CD4-positive, alpha-beta T cell treated with Interleukin-6 for 4 hours (primary cell): ENCODE measurements at regions not wholly inside any gene's neighbourhood (a gene's known extent, or its start where the extent isn't known, plus 50 kb on each side); places are given as distances from the start of the nearest gene placed in this dataset.
"Not testable (repeated sequence)": the region's sequence is repeated elsewhere in the genome, so short reads cannot be mapped to it uniquely, and the experiment has no call there.

Source experiments
- DNase-seq: peaks from one replicate; pipeline ENCODE4 v3.0.0-alpha.2; 2020; ENCODE audit warnings: mixed read lengths

DNA sequence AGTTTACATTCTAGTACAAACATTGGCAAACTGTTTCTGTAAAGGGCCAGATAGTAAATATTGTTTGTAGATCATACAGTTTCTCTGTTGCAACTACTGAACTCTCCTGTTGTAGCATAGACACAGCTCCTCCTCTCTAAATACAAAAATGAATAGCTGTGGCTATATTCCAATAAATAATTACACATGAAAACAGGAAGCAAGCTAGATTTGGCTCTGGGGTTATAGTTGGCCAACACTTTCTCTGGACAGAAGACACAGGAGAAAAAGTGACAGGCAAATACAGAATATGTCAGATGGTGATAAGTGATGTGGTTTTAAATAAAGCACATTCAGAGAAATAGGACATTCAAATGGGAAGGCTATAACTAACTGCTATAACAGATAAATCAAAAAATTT is 957.0 kb downstream of the LTN1 start:
- DNase-seq = not testable (repeated sequence)

DNA sequence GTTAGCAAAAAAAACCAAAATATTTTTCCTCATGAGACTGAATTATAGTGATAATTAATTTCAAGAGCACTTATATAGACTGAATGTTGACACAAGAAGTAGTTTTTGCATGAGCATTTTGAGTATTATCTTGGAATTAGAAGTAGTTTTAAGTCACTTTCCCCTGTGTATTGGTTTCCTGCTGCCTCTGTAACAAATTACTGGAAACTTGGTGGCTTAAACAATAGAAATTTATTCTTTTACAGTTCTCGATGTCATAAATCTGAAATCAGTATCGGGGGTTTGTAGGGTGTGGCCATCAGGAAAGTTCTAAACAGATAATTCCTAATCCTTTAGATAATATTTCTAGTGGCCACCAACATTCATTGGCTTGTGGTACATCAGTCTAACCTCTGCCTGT is 957.8 kb downstream of the LTN1 start:
- DNase-seq = not testable (repeated sequence)

DNA sequence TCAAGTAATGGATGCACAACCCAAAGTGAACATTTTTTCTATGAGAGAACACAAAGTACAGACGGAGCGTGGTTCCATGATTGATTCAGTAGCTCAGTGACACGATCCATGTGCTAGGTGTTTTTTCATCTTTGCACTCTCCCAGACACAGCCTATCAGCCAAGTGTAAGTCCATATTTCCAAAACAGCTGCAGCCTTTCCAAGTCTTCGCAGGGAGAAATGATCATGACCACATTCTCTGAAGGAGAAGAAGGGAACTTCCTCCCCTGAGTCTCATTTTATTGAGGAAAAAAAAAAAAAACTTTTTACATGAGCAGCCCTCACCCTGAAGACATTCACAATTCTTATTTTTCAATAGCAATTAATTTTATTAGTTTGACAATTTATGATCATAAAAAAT is 958.3 kb downstream of the LTN1 start:
- not testable (repeated sequence) for DNase-seq

DNA sequence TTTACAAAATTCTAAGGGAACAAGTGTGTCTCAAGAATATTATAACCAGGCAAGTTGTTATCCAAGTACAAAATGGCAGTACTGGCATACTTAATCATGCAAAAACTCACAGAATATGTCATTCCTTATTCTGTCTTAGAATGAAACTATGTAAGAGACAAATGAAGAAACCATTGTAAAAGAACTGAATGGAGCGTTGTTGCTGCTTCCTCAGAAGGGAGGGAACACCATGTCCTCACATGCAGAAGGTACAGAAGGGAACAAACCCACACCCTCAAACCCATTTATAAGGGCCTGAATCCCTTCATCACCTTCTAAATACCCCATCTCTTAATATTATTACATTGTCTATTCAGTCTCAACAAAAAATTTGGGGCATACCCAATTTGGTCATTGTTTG is 960.0 kb downstream of the LTN1 start:
- DNase-seq = not testable (repeated sequence)

DNA sequence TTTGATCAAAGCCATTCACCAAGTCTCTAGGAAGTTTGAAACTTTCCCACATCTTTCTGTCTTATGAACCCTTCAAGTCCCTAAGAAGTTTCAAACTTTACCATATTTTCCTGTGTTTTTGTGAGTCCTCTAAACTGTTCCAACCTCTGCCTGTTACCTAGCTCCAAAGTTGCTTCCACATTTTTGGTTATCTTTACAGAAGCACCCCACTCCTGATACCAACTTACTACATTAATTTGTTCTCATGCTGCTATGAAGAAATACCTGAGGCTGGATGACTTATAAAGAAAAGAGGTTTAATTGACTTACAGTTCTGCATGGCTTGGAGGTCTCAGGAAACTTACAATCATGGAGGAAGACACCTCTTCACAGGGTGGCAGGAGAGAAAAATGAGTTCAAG is 961.6 kb downstream of the LTN1 start:
- DNase-seq = not testable (repeated sequence)

DNA sequence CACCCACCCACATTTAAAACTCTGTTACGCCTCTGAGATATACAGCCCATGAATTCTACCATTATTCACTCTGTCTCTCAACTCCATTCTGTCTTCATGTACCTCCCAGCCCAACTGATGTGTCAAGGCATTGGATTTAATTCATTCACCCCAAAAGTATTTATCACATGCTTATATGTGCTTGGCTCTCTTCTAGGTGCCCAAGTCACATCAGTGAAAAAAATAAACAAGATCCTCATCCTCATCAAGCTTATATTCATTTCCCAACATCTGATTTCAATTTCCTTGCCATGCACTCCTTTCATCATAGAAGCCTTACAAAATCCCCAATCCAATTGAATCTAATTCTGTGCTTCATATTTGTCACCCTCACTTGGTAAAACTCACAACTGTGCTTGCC is 967.6 kb downstream of the LTN1 start:
- no peak for DNase-seq

DNA sequence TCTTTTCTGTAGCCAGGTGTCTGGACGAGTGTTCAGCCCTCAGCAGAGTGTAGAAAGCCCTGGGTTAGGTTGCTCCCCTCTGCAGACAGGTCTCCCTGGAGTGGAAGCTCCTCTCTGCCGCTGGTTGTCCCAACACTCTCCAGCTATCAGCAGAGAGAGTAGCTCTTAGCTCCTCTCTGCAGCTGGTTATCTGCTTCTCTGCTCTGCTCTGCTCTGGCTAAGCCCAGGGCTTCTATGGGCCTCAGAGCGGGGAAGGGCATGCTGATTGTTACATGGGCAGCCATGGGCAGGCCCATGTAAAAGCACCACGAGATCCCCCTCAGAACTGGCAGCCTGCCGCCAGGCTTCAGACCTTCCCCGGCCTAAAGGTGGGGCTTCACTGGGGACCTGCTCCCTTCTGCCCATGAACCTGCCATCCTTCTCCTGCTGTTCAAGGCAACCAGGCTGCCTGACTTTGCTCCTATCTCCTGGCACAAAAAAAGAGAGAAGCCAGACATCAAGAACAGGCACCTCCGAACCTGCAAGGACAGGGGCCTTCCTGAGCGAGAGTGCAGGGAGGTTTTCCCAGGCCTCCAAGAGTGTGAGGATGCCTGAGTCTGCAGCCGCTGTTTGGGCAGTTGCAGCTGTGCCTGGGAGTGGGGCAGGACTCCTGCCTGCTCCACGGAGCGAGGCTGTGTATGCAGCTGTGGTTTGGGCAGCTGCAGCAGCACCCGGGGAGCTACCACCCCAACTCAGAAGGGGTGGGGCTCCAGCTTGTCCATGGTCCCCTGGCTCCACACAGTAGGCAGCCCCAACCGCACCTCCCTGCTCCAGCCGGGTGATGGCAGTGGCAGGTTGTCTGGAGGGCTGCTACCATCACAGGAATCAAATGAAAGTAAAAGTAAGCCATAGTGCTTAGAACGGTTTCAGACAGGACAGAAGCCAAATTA is 973.7 kb downstream of the LTN1 start:
- DNase-seq = no peak

DNA sequence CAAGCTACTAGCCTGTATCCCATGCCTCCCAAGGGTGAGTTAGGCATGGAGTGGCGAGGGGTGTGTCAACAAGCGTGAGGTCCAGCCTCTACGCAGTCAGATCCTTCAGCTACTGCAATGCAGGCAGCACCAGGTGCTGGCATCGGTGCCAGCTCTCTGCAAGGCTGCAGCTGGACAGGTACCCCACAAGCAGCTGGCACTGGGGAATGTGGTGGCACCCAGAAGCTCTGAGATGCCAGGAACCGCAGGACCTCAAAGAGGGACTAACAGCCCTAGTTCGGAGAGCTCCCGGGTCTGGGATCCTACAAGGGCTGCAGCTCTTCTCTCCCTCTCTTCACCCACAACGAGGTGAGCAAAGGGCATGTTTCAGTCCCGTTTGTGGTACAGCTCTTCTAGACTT is 974.5 kb downstream of the LTN1 start:
- no peak for DNase-seq

DNA sequence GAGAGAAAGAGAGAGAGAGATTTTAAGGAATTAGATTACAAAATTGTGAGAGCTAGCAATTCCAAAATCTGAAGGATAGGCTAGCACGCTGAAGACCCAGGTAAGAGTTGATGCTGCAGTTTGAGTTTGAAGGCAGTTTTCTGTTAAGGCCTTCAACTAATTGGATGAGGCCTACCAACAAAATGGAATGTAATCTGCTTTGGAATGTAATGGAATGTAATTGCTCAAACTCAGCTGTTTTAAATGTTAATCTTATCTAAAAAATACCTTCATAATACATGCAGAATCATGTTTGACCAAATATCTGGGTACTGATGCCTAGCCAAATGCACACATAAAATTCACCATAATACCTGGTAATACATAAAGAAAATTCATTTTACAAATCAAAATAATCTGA is 976.1 kb downstream of the LTN1 start:
- DNase-seq = no peak

DNA sequence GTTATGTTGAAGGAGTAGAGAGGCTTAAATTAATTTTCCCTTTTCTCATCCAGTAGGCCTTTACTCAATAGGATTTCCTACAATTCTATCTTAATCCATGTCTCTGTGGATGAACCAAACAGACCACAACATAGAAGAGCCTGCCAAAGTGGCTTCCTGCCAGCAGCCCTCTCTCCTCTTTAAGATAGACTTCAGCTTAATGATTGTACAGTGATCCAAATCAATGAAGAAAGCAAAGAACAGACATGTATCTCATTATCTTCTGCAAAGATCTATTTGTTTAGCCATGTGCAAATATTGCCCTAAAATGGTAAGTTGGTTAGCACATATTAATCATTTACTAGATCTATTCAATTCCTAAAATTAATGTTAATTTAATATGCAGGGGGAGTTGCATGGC is 979.6 kb downstream of the LTN1 start:
- not testable (repeated sequence) for DNase-seq

DNA sequence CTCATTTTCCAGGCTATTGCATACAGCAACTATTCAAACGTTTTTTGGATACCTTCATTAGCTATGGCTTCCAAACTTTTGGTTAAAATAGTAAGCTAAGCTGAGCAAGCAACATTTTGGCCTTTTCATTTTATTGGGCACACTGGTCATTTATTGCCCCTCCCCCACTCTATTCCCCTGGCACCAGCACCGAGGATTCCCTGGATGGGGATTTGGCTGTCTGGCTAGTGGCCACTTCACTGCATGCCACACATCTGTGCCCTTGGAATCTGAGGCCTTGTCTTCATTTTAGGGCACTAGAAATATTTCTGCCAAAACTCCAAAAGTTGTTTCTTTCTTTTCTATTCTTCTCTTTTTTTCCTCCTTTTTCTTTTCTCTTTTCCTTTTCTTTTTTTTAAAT is 980.7 kb downstream of the LTN1 start:
- not testable (repeated sequence) for DNase-seq

DNA sequence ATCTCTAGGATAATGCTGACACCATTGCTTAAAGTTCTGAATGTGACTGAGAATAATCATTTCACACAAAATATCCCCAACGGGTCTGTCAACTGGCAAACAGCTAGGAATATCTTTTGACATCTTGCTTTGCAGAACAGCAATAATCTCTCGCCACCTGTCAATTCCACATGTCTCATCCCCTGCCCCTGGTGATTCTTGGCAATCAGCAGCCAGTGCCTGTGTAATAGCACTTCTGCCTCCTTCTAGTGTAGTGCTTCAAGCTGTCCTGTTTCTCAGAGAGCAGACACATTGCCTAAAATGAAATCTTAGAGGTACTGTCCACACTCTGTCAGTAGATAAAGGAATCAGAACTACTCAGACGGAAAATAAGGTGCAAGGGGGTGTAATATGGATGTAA is 984.4 kb downstream of the LTN1 start:
- DNase-seq = not testable (repeated sequence)

DNA sequence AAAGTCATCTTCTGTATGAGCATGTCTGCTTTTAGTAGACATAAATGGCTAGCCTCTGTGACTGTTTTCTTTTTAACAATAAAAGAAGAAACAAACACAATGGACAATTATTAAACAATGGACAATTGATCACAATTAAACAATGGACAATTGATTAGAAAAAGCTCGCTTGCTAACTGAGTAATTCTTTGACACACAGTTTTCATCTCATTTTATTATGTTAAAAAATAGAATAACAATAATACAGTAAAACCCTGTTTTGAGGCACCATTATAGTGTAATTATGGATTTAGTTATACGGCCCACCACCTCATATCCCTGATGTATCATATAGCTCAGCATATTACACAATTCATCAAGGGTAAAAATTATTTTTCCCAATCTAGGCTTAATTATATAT is 989.0 kb downstream of the LTN1 start:
- not testable (repeated sequence) for DNase-seq

DNA sequence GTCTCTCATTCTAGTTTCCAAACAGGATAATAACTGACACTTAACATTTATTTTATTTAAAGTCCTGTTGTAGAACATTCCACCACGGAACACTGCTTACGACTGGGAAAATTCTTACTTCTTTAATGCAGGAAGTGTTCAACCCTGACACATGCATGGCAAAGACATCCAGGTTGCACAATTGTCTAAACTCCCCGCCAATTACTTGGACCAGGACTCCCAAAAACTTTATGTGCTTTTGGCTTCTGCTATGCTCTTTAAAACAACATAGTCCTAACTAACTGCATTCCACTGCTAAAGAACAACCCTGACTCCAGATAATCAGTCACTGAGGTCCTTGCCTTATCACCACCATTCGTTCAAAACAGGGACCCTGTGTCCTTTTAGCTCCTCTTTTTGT is 995.8 kb downstream of the LTN1 start:
- DNase-seq = not testable (repeated sequence)

DNA sequence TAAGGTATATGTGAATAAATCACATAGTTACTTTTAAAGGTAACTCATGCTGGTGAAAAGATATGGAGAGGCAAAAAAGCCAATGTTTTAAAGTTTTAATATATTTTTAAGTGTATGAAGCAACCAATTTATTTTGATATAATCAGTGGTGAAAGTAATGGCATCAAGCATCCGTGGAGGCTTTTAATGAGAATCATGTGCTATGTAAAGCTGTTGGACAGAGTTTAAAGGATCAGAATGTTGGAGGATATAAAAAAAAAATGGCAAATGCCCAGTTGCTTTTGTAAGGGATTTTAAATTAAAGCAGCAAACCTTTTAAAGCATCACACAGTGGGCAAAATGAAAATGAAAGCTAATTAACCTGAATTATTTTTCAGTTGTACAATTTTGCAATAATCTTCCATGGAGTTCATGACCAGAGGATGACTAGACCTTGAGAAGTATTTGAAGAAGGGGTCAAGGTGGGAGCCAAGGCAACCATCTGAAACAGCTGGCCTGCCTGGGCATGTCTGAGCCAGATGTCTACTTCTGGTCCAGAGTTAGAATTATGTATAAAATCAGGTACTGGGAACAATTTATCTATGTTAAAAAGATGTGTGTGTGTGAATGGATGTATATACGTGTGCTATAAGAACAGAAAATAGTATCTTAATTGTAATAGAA is 1007.9 kb downstream of the LTN1 start:
- DNase-seq = not testable (repeated sequence)

DNA sequence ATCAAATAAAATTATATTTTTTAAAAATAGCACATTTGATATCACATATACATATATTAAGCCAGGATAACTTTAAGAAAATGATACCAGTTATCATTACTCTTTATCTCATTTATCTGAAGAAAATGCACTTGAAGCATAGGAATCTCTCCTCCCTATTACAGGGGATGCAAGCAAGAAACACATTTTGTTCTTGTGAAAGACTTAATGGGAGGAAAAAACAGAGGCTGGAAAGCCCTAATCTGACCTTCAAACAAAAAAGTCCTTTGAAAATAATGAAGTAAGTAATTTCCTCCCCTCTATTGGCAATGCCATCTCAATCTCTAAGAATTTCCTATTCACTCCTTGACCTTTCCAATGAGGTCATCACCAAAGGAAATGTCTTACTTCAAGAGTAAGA is 1012.6 kb upstream of the ADAMTS5 start:
- not testable (repeated sequence) for DNase-seq

DNA sequence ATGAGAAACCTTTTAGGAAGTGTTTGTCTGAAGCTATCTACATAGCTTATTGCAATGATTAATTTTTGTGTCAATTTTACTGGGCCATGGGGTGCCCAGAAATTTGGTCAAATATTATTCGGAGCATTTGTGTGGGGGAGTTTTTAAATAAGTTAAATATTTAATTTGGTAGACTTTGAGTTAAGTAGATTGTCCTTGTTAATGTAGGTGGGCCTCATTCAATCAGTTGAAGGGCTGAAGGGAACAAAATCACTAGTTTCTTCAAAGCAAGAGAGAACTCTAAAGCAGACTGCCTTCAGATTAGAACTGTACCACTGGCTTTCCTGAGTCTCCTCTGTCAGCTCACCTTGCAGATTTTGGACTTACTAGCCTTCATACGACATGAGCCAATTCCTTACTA is 1008.6 kb upstream of the ADAMTS5 start:
- no peak for DNase-seq

DNA sequence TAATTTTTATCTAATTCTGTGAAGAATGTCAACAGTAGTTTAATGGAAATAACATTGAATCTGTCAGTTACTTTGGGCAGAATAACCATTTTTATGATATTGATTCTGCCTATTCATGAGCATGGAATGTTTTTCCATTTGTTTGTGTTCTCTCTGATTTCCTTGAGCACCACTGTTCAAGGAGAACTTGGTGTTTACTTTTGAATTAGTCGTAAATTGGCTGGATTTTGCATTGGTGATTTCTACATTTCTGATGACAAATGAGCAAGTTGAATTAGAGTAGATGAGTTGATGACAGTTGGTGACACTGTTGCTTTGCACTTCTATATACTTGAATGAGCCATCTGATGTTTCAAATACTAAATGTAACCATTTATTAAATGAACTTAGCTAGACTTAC is 1007.3 kb upstream of the ADAMTS5 start:
- DNase-seq = not testable (repeated sequence)

DNA sequence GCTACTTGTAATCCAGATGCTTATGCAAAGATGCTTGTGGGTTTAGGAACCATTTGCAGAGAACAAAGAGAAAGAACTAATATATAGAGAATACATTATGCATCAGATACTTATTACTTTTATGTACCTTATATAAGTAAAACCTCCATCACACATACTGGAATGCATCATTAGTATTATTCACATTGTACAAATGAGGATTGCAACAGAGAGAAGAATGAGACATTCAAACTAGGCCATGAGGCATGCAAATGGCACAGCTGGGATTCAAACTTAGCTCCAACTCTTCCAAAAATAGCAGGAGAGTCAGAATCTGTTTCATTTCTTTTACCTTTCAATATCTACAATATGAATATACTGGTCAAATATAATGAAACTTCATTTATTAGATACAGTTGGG is 1001.4 kb upstream of the ADAMTS5 start:
- not testable (repeated sequence) for DNase-seq

DNA sequence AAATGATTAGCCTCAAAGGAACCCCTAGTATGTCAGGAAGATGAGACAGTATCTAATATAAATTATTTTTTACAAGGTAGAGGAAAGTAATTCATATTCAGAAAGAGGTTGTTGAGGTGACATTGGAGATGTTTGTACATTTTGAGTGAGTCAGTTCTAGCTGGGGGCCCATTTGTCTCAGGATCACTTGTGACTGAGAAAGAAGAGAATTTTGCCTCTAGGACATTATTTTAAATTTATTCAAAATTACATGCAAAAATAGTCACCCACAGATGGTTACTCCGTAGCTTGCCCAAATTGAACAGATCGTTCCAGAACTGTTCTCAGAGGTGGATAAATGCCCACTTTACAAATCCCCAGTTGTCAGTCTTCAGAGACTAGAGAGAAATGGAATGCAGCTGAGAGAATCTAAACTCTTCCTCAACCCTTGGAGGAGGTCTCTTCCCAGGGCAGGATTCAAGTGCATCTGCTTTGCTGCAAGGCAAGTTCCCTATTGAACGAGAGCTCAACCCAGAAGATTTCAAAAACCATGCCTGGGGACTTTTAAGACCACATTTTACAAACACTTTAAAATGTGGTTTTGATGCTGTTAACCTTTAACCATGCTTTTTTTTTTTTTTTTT is 987.8 kb upstream of the ADAMTS5 start:
- no peak for DNase-seq

DNA sequence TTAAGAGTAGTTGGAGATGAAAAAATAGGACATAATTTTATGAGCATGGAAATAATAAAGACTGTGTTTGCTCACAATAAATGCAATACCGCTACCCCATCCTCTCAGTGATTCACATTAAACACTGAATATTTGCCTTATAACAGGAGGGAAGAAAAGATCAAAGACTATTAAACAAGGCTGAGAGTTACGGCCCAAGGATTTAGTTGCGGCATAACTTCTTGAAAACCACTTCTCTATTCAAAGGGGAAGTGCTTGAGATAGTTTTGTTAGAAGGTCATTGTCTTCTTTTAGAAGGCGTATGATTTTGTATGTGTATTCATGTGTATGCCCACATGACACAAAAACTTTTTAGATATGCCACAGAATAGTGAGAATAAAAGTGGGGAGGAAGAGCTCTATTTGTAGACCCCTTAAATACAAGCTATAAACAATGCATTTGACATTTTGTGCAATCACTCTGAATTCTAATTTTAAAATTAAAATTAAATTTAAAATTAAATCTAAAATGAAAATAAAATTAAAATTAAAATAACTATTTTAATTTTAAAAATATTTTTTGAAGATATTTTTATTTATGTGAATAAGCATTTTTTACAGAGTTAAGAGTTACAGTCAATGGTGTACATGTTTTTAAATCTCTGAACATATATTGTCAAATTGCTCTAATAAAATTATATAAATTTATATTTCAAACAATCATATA is 986.6 kb upstream of the ADAMTS5 start:
- no peak for DNase-seq

DNA sequence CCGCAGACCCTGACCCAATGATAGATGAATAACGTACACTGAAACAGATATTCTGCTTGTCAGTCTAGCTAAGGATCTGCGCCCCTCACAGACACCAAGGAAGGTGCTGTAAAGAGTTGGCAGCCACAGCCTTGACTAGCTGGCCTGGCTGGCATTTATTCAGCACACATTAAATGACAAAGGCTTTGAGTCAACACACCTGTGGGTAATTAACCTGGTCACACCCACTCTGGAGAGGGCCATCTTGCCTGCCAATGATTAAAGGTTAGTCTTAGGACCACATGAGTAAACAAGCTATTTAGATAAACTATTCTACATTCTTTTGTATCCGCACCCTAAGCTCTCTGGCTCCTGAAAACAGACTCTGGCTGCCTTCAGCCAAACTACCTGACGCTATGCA is 982.2 kb upstream of the ADAMTS5 start:
- DNase-seq = not testable (repeated sequence)
